ENCODE measurements at regions not wholly inside any gene's neighbourhood (a gene's known extent, or its start where the extent isn't known, plus 50 kb on each side); places are given as distances from the start of the nearest gene placed in this dataset.

DNA sequence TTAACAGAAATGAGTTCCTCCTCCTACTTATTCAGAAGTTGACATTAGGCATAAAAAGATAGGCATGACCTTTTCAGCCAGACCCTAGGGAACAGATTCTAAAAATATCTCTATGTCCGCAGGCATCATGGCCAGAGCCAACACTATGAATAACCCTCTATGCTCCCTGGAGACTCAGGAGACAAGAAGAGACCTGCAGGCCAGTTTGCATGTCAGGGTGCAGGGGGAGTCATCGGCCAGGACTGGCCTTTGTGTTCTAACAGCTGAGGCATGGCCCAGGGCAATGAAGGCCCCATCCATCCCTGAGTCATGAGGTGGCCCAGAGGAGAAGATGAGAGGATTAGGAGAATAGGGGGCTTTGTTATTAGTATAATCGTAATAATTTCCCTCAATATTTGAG is 93.8 kb downstream of the TMEM215 start:
- TF ChIP-seq, protein P1, sequence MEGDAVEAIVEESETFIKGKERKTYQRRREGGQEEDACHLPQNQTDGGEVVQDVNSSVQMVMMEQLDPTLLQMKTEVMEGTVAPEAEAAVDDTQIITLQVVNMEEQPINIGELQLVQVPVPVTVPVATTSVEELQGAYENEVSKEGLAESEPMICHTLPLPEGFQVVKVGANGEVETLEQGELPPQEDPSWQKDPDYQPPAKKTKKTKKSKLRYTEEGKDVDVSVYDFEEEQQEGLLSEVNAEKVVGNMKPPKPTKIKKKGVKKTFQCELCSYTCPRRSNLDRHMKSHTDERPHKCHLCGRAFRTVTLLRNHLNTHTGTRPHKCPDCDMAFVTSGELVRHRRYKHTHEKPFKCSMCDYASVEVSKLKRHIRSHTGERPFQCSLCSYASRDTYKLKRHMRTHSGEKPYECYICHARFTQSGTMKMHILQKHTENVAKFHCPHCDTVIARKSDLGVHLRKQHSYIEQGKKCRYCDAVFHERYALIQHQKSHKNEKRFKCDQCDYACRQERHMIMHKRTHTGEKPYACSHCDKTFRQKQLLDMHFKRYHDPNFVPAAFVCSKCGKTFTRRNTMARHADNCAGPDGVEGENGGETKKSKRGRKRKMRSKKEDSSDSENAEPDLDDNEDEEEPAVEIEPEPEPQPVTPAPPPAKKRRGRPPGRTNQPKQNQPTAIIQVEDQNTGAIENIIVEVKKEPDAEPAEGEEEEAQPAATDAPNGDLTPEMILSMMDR (IDR thresholded peaks at IDR 0.05) = no peak
- no peak for TF ChIP-seq POLR2A (IDR thresholded peaks at IDR 0.05)
- TF ChIP-seq EP300 (IDR thresholded peaks at IDR 0.05) = no peak
